ENCODE measurements at regions not wholly inside any gene's neighbourhood (a gene's known extent, or its start where the extent isn't known, plus 50 kb on each side); places are given as distances from the start of the nearest gene placed in this dataset.
"Not testable (repeated sequence)": the region's sequence is repeated elsewhere in the genome, so short reads cannot be mapped to it uniquely, and the experiment has no call there.

GRCh38 chr1:186691-187131 is 264.8 kb downstream of the OR4F29 start:
- TF ChIP-seq POLR2A, CTCF (IDR thresholded peaks at IDR 0.05): not testable (repeated sequence)
